SK-N-SH (cell line): ENCODE measurements at regions not wholly inside any gene's neighbourhood (a gene's known extent, or its start where the extent isn't known, plus 50 kb on each side); places are given as distances from the start of the nearest gene placed in this dataset.

Experiments
- EP300 ChIP-seq, 2 experiments: IDR thresholded peaks; 2 replicates each; pipeline versions ENCODE4 v1.4.0 to v1.6.1; 2012; ENCODE audit warnings: borderline replicate concordance in 1 of 2, low read depth in 1 of 2, low read length in 1 of 2
- NRF1 ChIP-seq: IDR thresholded peaks from 2 replicates; pipeline ENCODE4 v1.6.1; 2012; ENCODE audit warnings: low read depth, mild to moderate bottlenecking, low read length
- USF1 ChIP-seq: IDR thresholded peaks from 2 replicates; pipeline ENCODE4 v1.4.0; 2012; ENCODE audit warnings: low read depth, borderline replicate concordance

- TF ChIP-seq NRF1, result no peak
- no peak for TF ChIP-seq EP300 (IDR thresholded peaks at IDR 0.05; ENCODE audit: borderline replicate concordance in 1 of 2, low read depth in 1 of 2, low read length in 1 of 2)
- no peak for TF ChIP-seq USF1
Measured at GRCh38 chr5:62780230-62780629, 201.6 kb downstream of the LRRC70 start.
